Left colon (tissue), 2 donors: ENCODE measurements at regions not wholly inside any gene's neighbourhood (a gene's known extent, or its start where the extent isn't known, plus 50 kb on each side); places are given as distances from the start of the nearest gene placed in this dataset.
"Not testable (repeated sequence)": the region's sequence is repeated elsewhere in the genome, so short reads cannot be mapped to it uniquely, and the experiment has no call there.

Experiments
- ATAC-seq: fragments of 200-7000 bp; cut with Tn5 transposase; one replicate; pipeline ENCODE4 v1.9.1; 2020; ENCODE audit warnings: mild to moderate bottlenecking, moderate library complexity
- DNase-seq, 2 donors: peaks; one replicate each; pipeline ENCODE4 v3.0.0-alpha.2; 2020
- intact Hi-C, 2 donors: fragments of 100-400 bp; cut with DNase I in 1 of 2; cut with micrococcal nuclease in 1 of 2; formaldehyde crosslinking; loops; one replicate each; pipeline versions ENCODE4 v1.11.2 to v1.14.0; 2022; cut with DNase I, micrococcal nuclease
- donor health status: DM: no; HTN: no; CAD: no.
- donor health status: DM: yes; HTN: yes; CAD: no.

DNA sequence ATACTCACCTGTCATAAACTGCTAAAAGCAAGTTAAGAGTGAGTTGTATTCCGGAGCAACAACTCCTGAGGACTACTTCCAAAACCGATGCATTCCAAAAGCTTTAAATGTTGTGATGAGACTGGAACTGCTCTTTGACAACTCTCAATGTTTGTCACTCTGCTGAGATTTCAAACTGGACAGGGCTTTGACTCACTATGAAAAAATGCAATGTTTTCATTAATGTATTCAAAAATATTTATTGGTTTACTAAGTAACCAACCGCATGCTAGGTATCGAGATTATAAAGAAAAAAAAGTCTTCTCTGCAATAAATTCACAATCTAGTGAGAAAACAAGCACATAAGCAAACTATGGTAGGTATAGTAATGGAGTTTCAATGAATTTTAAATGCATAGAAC is 107.9 kb upstream of the GNAI1 start:
- DNase-seq (no peak), ATAC-seq (no peak)
- intact Hi-C loops, result no loop called here

DNA sequence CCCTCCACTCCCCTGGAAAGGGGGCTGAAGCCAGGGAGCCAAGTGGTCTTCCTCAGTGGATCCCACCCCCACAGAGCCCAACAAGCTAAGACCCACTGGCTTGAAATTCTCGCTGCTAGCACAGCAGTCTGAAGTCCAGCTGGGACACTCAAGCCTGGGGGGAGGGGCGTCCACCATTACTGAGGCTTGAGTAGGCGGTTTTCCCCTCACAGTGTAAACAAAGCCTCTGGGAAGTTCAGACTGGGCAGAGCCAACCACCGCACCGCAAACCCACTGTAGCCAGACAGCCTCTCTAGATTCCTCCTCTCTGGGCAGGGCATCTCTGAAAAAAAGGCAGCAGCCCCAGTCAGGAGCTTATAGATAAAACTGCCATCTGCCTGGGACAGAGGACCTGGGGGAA is 114.4 kb upstream of the GNAI1 start:
- DNase-seq, ATAC-seq, intact Hi-C loops: not testable (repeated sequence)

DNA sequence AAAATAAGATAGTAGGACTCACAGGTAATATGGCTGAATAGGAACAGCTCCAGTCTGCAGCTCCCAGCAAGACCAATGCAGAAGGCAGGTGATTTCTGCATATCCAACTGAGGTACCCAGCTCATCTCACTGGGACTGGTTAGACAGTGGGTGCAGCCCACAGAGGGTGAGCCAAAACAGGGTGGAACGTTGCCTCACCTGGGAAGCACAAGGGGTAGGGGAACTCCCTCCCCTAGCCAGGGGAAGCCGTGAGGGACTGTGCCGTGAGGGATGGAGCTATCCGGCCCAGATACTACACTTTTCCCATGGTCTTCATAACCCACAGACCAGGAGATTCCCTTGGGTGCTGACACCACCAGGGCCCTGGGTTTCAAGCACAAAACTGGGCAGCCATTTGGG is 114.8 kb upstream of the GNAI1 start:
- DNase-seq, intact Hi-C loops, ATAC-seq: not testable (repeated sequence)

DNA sequence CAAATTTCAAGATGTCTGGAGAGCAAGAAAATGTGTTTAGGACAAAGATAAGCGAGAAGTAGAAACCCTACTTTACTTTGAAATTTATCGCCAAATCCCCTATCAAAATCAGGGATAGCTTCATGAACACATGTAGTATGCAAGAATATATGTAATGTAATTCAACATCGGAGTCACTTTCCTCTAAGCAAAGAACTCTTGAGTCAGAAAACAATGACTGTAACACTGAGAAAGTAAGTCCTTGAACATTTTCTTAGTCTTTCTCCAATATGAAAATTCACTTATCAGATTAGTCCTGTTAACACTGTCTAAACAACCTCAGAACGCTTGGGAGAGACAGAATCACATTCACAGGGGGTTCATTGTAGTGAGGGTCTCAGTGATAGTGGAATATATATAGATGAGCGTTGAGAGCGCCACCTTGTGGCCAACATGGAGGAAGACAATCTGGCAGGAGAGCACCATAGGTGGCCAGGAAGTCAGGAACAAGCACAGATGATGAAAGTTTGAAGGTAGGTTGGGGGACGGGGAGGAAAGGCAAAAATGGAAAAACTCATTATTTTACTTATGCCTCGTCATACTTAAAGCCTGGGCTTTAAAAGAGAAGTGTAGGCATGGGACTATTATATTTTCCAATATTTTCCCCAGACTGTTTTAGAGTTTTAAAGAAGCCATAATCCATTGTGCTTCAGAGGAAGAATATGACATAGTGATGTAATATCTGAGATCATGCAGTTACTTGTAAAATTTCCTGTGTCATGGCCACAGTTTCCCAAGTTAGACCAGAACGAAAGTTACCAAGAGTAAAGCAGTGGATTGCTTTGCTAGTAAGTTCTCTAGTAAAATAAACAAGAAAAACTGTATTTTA is 115.5 kb upstream of the GNAI1 start:
- peak; percentile 55 for ATAC-seq
- intact Hi-C loops, result no loop called here

DNA sequence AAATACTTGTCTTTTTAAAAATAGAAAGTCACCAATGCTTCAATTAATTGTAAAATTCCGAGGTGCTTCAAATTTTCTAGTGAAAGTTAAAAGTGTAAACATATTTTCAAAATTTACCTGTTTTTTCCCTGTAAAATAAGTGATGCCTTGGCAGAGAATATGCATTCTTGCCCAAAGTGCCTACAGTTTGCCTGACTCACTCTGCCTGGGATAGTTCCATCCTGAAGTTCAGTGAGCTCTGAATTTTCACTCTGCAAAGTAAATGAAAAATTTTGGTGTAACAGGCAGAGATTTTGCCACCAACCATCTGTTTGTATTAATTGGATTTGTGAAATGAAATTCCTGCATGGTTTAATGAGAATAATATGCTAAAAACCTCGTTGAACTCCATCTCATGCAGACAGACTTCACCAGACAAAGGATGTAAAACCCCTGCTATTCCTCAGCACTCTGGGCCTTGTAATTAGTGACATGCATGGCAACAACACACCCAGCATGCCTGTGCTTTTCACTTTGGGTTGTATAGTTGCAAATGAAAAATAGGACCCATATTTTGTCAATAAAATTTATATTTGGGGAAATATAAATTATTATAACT is 117.4 kb upstream of the GNAI1 start:
- intact Hi-C loops, result no loop called here
- ATAC-seq (no peak), DNase-seq (no peak)

More for the DNA sequence above, 115.5 kb upstream of the GNAI1 start:
- DNase-seq, result peak in 1 of 2 donors; percentile 21

- DNase-seq, result no peak
- intact Hi-C loops, result no loop called here
- ATAC-seq, result no peak
These were observed 120.1 kb upstream of the GNAI1 start for GRCh38 chr7:80014511-80014910.

DNA sequence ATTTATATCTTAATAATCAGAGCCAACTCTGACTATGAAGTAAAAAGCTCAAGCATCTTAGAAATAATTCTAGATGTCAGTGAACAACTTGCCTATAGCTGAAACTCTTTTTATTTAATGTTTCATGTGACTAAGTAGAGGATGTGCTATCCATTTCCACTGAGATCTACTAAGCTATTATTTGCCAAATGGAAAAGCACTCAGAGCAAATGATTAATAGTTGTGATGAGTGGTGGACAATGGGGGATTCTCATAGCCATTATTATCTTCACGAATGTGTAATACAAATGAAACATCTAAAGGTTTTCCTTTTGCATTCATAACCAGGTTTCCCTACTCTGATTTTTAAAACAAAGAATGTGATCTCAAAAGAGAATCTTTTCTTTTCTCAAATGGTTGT is 126.6 kb upstream of the GNAI1 start:
- ATAC-seq (no peak), DNase-seq (no peak)
- intact Hi-C loops, result no loop called here

- intact Hi-C loops, result no loop called here
- no peak for DNase-seq
- ATAC-seq, result no peak
These were observed 131.8 kb upstream of the GNAI1 start for GRCh38 chr7:80002865-80003264.

GRCh38 chr7:79998363-79998762 is 136.3 kb upstream of the GNAI1 start:
- DNase-seq, result no peak
- ATAC-seq, result no peak

GRCh38 chr7:79997345-79997744 is 137.3 kb upstream of the GNAI1 start:
- DNase-seq, result no peak
- ATAC-seq, result no peak
- intact Hi-C loops, result no loop called here

More at GRCh38 chr7:79998363-79998762, 136.3 kb upstream of the GNAI1 start:
- intact Hi-C loops, result no loop called here

- intact Hi-C loops, DNase-seq, ATAC-seq: not testable (repeated sequence)
These were observed 138.9 kb upstream of the GNAI1 start for GRCh38 chr7:79995741-79996140.

GRCh38 chr7:79988653-79989052 is 146.0 kb upstream of the GNAI1 start:
- ATAC-seq (no peak), DNase-seq (no peak)
- intact Hi-C loops, result no loop called here

- DNase-seq (no peak), ATAC-seq (no peak)
- intact Hi-C loops, result no loop called here
These were observed 150.4 kb upstream of the GNAI1 start for GRCh38 chr7:79984210-79984609.

- intact Hi-C loops, result no loop called here
- ATAC-seq (no peak), DNase-seq (no peak)
These were observed 152.4 kb upstream of the GNAI1 start for GRCh38 chr7:79982141-79982770.

GRCh38 chr7:79980376-79980775 is 154.3 kb upstream of the GNAI1 start:
- DNase-seq (no peak), ATAC-seq (no peak)
- intact Hi-C loops, result no loop called here

DNA sequence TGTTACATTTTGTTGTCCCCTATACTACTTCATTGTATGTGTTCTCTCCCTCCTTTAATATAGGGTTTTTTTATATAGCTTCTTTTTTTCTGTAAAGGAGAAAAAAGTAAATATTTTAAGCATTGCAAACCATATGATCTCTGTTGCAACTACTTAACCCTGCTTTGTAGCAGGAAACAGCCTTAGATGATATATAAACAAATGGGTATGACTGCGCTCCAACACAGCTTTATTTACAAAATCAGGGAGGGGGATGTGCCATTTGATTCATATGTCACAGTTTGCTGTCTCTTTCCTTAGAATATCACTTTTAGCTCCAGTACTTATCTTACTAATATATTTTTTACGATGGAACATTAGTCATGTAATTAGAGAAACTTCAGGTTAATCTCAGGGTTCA is 155.2 kb upstream of the GNAI1 start:
- intact Hi-C loops, result no loop called here
- ATAC-seq (no peak), DNase-seq (no peak)

GRCh38 chr7:79977481-79977880 is 157.2 kb upstream of the GNAI1 start:
- intact Hi-C loops, result no loop called here
- no peak for ATAC-seq

DNA sequence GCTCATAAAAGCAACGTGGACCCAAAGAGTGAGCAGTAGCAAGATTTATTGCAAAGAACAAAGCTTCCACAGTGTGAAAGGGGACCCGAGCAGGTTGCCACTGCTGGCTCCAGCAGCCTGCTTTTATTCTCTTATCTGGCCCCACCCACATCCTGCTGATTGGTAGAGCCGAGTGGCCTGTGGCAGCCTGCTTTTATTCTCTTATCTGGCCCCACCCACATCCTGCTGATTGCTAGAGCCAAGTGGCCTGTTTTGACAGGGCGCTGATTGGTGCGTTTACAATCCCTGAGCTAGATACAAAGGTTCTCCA is 158.0 kb upstream of the GNAI1 start:
- ATAC-seq, DNase-seq, intact Hi-C loops: not testable (repeated sequence)

More at GRCh38 chr7:79977481-79977880, 157.2 kb upstream of the GNAI1 start:
- no peak for DNase-seq

DNA sequence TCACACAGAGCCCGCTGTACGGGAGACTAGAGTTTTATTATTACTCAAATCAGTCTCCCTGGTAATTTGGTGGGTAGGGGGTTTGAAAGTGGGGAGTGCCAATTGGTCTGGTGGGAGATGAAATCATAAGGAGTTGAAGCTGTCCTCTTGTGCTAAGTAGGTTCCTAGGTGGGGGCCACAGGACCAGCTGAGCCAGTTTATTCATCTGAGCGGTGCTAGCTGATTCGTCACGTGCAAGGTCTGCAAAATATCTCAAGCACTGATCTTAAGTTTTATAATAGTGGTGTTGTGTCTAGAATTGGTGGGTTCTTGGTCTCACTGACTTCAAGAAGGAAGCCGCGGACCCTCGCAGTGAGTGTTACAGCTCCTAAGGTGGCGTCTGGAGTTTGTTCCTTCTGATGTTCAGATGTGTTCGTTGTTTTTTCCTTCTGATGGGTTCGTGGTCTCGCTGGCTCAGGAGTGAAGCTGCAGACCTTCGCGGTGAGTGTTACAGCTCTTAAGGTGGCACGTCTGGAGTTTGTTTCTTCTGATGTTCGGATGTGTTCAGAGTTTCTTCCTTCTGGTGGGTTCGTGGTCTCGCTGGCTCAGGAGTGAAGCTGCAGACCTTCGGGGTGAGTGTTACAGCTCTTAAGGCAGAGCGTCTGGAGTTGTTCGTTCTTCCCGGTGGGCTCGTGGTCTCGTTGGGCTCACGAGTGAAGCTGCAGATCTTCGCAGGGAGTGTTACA is 158.5 kb upstream of the GNAI1 start:
- DNase-seq, intact Hi-C loops, ATAC-seq: not testable (repeated sequence)
